GM12878 (cell line): ENCODE measurements at regions not wholly inside any gene's neighbourhood (a gene's known extent, or its start where the extent isn't known, plus 50 kb on each side); places are given as distances from the start of the nearest gene placed in this dataset.

Source experiments
- ATAC-seq: fragments of 200-7000 bp; cut with Tn5 transposase; 3 replicates; pipeline ENCODE4 v1.9.1; 2020; ENCODE audit warnings: mild to moderate bottlenecking, moderate library complexity
- BruUV-seq: library from RNA; stranded (reverse); fragments of 400-500 nt; replicated peaks from 2 replicates; lab custom pipeline; 2021; lab: Mats Ljungman, UMichigan
- CTCF ChIA-PET: fragments of 300-600 bp; sonication (Branson Sonifier 250); formaldehyde crosslinking; extraction: SDS; loops from one replicate; lab custom pipeline; 2021; ENCODE audit warnings: inconsistent platforms; lab: Yijun Ruan, JAX
- POLR2A ChIA-PET: fragments of 350-600 bp; formaldehyde crosslinking; extraction: SDS; loops from one replicate; lab custom pipeline; 2021; ENCODE audit warnings: inconsistent platforms; lab: Charles Lee
- RAD21 ChIA-PET: fragments of 300-600 bp; sonication (Branson Sonifier 250); formaldehyde crosslinking; loops from one replicate; lab custom pipeline; 2023; ENCODE audit warnings: antibody characterized with exemption; ENCODE audit not compliant: unreplicated experiment; lab: Charles Lee
- SMC1A ChIA-PET: fragments of 300-600 bp; sonication (Branson Sonifier 250); formaldehyde crosslinking; loops from one replicate; lab custom pipeline; 2023; ENCODE audit not compliant: unreplicated experiment, uncharacterized antibody; lab: Charles Lee
- DNase-seq: peaks from one replicate; pipeline ENCODE4 v3.0.0-alpha.2; 2011; ENCODE audit warnings: low read depth, low spot score
- FAIRE-seq: peaks from 3 replicates; lab custom pipeline; 2011; peaks lifted over from hg19 to GRCh38; lab: Jason Lieb, UNC
- H2AFZ ChIP-seq: 2 replicates; pipeline ENCODE4 v1.6.0; 2011; ENCODE audit warnings: low read depth, low read length, control low read depth; ENCODE audit not compliant: control insufficient read depth
- H3K27ac ChIP-seq: 2 replicates; pipeline ENCODE4 v1.5.1; 2011; ENCODE audit warnings: control low read depth; ENCODE audit not compliant: control insufficient read depth, insufficient read depth
- H3K27me3 ChIP-seq, 2 experiments: replicated peaks in 1 of 2; 2 replicates each; pipeline versions ENCODE4 v1.6.0 to v1.6.1; 2011; ENCODE audit warnings: low read length in 1 of 2; ENCODE audit not compliant: control insufficient read depth in 2 of 2, insufficient read depth in 2 of 2
- H3K36me3 ChIP-seq, 2 experiments: 2 replicates each; pipeline ENCODE4 v1.5.1; 2011; ENCODE audit warnings: low read length in 1 of 2; ENCODE audit not compliant: control insufficient read depth in 2 of 2, insufficient read depth in 2 of 2
- H3K4me1 ChIP-seq: 2 replicates; pipeline ENCODE4 v1.6.1; 2011; ENCODE audit warnings: mild to moderate bottlenecking, low read length, moderate library complexity, mixed read lengths; ENCODE audit not compliant: control insufficient read depth, insufficient read depth
- H3K4me2 ChIP-seq: 2 replicates; pipeline ENCODE4 v1.6.0; 2011; ENCODE audit warnings: control low read depth; ENCODE audit not compliant: control insufficient read depth, insufficient read depth
- H3K4me3 ChIP-seq: fragments of 200-600 bp; sonication (generic); 2 replicates; pipeline ENCODE4 v1.5.1; 2016
- H3K79me2 ChIP-seq: 2 replicates; pipeline ENCODE4 v1.6.0; 2011; ENCODE audit warnings: low read length; ENCODE audit not compliant: control insufficient read depth, insufficient read depth
- H3K9ac ChIP-seq: 2 replicates; pipeline ENCODE4 v1.8.0; 2011; ENCODE audit warnings: low read length, control low read depth, mixed read lengths; ENCODE audit not compliant: control insufficient read depth, insufficient read depth
- H3K9me3 ChIP-seq: replicated peaks from 3 replicates; pipeline ENCODE4 v1.5.1; 2011; ENCODE audit warnings: mild to moderate bottlenecking, low read length; ENCODE audit not compliant: control insufficient read depth, insufficient read depth
- H4K20me1 ChIP-seq: 2 replicates; pipeline ENCODE4 v1.6.0; 2011; ENCODE audit not compliant: control insufficient read depth, insufficient read depth
- CBFB ChIP-seq: IDR thresholded peaks from 2 replicates; pipeline ENCODE4 v1.6.1; 2016; ENCODE audit warnings: antibody characterized with exemption, low read depth
- MTA3 ChIP-seq: IDR thresholded peaks from 2 replicates; pipeline ENCODE4 v1.6.1; 2012; ENCODE audit warnings: low read length, inconsistent platforms, borderline replicate concordance
- MYB ChIP-seq: fragments of 150-350 bp; IDR thresholded peaks from 2 replicates; pipeline ENCODE4 v1.6.1; 2014; ENCODE audit warnings: mild to moderate bottlenecking, low read depth, low read length, borderline replicate concordance
- RAD51 ChIP-seq: fragments of 450-650 bp; IDR thresholded peaks from 2 replicates; pipeline ENCODE4 v1.6.1; 2016; ENCODE audit warnings: moderate library complexity, mild to moderate bottlenecking, inconsistent platforms
- SIN3A ChIP-seq: IDR thresholded peaks from 2 replicates; pipeline ENCODE4 v1.6.1; 2012; ENCODE audit warnings: low read depth, low read length, improper control_type of control experiment
- WGBS: methylation state at CpG from one replicate; pipeline ENCODE4 v1.1.6; 2016; ENCODE audit warnings: low lambda C conversion rate; ENCODE audit not compliant: insufficient replicate concordance, insufficient coverage; ENCODE audit errors: missing lambda C conversion rate; 5-methylcytosine and 5-hydroxymethylcytosine counted together
- in situ Hi-C: fragments of 300-500 bp; cut with MboI; formaldehyde crosslinking; loops from 9 replicates; pipeline ENCODE4 v1.14.3; 2018; ENCODE audit warnings: mixed read lengths
- intact Hi-C: fragments of 100-400 bp; cut with micrococcal nuclease; formaldehyde crosslinking; loops from one replicate; pipeline ENCODE4 v1.14.2; 2022; ENCODE audit not compliant: unreplicated experiment
- TF ChIP-seq, protein P1 (sequence below): fragments of 150-350 bp; IDR thresholded peaks from 2 replicates; pipeline ENCODE4 v1.6.1; 2016; ENCODE audit warnings: low read depth, low read length
- TF ChIP-seq, protein P2 (sequence below): IDR thresholded peaks from 2 replicates; pipeline ENCODE4 v1.6.1; 2011; ENCODE audit warnings: borderline replicate concordance, low read depth, mild to moderate bottlenecking, moderate library complexity, mixed read lengths, low read length; ENCODE audit not compliant: insufficient read depth; ENCODE audit errors: extremely low read length
- TF ChIP-seq, protein P3 (sequence below): fragments of 450-650 bp; IDR thresholded peaks from 2 replicates; pipeline ENCODE4 v1.6.1; 2017; ENCODE audit warnings: mild to moderate bottlenecking, moderate library complexity
- TF ChIP-seq, protein P4 (sequence below): IDR thresholded peaks from 2 replicates; pipeline ENCODE4 v1.6.1; 2011; ENCODE audit warnings: low read depth, mild to moderate bottlenecking, low read length, moderate library complexity, borderline replicate concordance; ENCODE audit errors: extremely low read depth
- TF ChIP-seq, protein P5 (sequence below), 3 experiments: IDR thresholded peaks in 2 of 3; conservative IDR thresholded peaks in 1 of 3; 2 replicates each; pipeline ENCODE4 v1.5.1; 2011; ENCODE audit warnings: low read depth in 3 of 3, low read length in 3 of 3, mild to moderate bottlenecking in 3 of 3, control low read depth in 2 of 3, moderate library complexity in 2 of 3, inconsistent platforms in 1 of 3, mixed read lengths in 1 of 3; ENCODE audit not compliant: control insufficient read depth in 2 of 3, insufficient read depth in 1 of 3; ENCODE audit errors: extremely low read depth in 1 of 3

DNA sequence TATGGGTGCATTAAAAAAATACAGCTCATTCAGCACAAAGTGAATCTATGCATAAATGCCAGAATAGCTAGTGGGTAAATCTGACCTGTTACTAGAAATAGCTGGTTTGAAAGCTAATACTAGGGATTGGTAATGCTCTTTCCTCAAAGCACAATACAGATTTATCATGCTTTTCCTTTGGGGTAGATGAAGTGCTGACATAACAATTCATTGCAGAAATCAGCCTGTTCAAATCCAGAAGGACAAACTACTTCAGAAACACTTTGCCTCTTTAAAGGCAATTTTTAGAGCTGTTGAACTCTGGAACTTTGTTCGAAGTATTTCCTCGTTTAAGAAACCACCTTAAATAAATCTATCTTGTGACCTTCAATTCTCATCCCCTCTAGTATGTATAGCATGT, 957.9 kb downstream of the ARAP2 start (continued):
- TF ChIP-seq, protein P1, sequence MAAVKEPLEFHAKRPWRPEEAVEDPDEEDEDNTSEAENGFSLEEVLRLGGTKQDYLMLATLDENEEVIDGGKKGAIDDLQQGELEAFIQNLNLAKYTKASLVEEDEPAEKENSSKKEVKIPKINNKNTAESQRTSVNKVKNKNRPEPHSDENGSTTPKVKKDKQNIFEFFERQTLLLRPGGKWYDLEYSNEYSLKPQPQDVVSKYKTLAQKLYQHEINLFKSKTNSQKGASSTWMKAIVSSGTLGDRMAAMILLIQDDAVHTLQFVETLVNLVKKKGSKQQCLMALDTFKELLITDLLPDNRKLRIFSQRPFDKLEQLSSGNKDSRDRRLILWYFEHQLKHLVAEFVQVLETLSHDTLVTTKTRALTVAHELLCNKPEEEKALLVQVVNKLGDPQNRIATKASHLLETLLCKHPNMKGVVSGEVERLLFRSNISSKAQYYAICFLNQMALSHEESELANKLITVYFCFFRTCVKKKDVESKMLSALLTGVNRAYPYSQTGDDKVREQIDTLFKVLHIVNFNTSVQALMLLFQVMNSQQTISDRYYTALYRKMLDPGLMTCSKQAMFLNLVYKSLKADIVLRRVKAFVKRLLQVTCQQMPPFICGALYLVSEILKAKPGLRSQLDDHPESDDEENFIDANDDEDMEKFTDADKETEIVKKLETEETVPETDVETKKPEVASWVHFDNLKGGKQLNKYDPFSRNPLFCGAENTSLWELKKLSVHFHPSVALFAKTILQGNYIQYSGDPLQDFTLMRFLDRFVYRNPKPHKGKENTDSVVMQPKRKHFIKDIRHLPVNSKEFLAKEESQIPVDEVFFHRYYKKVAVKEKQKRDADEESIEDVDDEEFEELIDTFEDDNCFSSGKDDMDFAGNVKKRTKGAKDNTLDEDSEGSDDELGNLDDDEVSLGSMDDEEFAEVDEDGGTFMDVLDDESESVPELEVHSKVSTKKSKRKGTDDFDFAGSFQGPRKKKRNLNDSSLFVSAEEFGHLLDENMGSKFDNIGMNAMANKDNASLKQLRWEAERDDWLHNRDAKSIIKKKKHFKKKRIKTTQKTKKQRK: no peak
- TF ChIP-seq MTA3 (no peak), MYB (no peak), CBFB (no peak)
- TF ChIP-seq, protein P2, sequence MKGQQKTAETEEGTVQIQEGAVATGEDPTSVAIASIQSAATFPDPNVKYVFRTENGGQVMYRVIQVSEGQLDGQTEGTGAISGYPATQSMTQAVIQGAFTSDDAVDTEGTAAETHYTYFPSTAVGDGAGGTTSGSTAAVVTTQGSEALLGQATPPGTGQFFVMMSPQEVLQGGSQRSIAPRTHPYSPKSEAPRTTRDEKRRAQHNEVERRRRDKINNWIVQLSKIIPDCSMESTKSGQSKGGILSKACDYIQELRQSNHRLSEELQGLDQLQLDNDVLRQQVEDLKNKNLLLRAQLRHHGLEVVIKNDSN: no peak

DNA sequence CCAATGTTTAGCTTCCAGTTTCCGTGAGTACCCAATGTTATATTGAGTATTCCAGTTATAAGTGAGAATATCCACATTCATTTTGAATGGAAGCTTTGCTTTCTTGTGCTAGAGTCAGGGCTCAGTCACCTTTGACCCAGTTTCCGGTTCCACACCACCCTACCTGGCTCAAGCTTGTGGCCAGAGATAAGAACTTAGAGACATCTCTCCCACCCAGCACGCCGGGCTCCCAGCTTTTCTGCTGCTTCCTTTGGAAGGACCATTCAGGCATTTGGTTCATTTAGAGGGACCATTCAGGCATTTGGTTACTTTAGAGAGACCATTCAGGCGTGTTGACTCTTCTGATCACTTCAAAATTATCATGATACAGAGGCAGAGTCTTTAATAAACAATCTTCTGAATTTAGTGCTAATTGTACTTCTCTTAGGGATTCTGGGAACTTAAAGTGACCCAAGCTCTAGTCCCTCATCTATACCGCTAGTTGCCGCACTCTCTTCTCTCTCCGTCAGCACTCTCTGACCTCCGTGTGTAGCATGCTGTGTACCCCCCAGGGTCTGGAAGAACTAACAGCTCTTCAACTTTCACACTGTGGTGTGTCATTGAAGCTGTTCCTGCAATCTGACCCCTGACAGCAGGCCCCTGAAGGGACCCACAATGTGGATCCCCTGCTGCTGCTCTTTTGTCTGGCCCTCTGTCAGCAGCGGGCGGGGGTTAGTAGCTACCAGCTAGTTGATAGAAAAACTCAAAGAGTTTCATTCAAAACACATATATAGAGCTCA, 943.1 kb downstream of the ARAP2 start:
- FAIRE-seq: no peak
- H3K4me2 ChIP-seq: no peak overlapping the region
- BruUV-seq: no TSS peak
- no peaks in the 10 kb centered on the region for H3K9me3 ChIP-seq
- no peaks in the 10 kb centered on the region for H3K79me2 ChIP-seq
- H3K27ac ChIP-seq: no peak overlapping the region
- SMC1A ChIA-PET: no interaction called here
- CTCF ChIA-PET: interaction anchor here (0.6 kb wide), 1 partner anchor 829 kb away, joined by 3 read pairs; no protein-coding TSS in a partner anchor
- no peaks in the 10 kb centered on the region for H3K4me1 ChIP-seq
- no peak overlapping the region for H3K9ac ChIP-seq
- no peaks in the 10 kb centered on the region for H3K27me3 ChIP-seq
- WGBS: 61% methylated on average over 11 of the region's 11 CpGs
- H3K36me3 ChIP-seq: no peaks in the 10 kb centered on the region
- in situ Hi-C loops (no loop called here), intact Hi-C loops (no loop called here)
- RAD21 ChIA-PET: no interaction called here
- ATAC-seq: no peak
- H3K4me3 ChIP-seq: no peak overlapping the region
- no peak for DNase-seq
- H2AFZ ChIP-seq: no peak overlapping the region
- POLR2A ChIA-PET: no interaction called here
- no peaks in the 10 kb centered on the region for H4K20me1 ChIP-seq
- TF ChIP-seq, protein P3, sequence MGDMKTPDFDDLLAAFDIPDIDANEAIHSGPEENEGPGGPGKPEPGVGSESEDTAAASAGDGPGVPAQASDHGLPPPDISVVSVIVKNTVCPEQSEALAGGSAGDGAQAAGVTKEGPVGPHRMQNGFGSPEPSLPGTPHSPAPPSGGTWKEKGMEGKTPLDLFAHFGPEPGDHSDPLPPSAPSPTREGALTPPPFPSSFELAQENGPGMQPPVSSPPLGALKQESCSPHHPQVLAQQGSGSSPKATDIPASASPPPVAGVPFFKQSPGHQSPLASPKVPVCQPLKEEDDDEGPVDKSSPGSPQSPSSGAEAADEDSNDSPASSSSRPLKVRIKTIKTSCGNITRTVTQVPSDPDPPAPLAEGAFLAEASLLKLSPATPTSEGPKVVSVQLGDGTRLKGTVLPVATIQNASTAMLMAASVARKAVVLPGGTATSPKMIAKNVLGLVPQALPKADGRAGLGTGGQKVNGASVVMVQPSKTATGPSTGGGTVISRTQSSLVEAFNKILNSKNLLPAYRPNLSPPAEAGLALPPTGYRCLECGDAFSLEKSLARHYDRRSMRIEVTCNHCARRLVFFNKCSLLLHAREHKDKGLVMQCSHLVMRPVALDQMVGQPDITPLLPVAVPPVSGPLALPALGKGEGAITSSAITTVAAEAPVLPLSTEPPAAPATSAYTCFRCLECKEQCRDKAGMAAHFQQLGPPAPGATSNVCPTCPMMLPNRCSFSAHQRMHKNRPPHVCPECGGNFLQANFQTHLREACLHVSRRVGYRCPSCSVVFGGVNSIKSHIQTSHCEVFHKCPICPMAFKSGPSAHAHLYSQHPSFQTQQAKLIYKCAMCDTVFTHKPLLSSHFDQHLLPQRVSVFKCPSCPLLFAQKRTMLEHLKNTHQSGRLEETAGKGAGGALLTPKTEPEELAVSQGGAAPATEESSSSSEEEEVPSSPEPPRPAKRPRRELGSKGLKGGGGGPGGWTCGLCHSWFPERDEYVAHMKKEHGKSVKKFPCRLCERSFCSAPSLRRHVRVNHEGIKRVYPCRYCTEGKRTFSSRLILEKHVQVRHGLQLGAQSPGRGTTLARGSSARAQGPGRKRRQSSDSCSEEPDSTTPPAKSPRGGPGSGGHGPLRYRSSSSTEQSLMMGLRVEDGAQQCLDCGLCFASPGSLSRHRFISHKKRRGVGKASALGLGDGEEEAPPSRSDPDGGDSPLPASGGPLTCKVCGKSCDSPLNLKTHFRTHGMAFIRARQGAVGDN: no peak
- TF ChIP-seq, protein P4, sequence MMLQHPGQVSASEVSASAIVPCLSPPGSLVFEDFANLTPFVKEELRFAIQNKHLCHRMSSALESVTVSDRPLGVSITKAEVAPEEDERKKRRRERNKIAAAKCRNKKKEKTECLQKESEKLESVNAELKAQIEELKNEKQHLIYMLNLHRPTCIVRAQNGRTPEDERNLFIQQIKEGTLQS: no peak
- TF ChIP-seq SIN3A: no peak
- TF ChIP-seq, protein P5, sequence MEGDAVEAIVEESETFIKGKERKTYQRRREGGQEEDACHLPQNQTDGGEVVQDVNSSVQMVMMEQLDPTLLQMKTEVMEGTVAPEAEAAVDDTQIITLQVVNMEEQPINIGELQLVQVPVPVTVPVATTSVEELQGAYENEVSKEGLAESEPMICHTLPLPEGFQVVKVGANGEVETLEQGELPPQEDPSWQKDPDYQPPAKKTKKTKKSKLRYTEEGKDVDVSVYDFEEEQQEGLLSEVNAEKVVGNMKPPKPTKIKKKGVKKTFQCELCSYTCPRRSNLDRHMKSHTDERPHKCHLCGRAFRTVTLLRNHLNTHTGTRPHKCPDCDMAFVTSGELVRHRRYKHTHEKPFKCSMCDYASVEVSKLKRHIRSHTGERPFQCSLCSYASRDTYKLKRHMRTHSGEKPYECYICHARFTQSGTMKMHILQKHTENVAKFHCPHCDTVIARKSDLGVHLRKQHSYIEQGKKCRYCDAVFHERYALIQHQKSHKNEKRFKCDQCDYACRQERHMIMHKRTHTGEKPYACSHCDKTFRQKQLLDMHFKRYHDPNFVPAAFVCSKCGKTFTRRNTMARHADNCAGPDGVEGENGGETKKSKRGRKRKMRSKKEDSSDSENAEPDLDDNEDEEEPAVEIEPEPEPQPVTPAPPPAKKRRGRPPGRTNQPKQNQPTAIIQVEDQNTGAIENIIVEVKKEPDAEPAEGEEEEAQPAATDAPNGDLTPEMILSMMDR (IDR thresholded peaks at IDR 0.05 in 2 of 3, conservative IDR thresholded peaks at IDR 0.05 in 1 of 3; ENCODE audit: control insufficient read depth in 2 of 3, extremely low read depth in 1 of 3, insufficient read depth in 1 of 3, low read depth in 3 of 3, low read length in 3 of 3): no peak
- TF ChIP-seq RAD51: no peak
